ENCODE measurements at regions not wholly inside any gene's neighbourhood (a gene's known extent, or its start where the extent isn't known, plus 50 kb on each side); places are given as distances from the start of the nearest gene placed in this dataset.

DNA sequence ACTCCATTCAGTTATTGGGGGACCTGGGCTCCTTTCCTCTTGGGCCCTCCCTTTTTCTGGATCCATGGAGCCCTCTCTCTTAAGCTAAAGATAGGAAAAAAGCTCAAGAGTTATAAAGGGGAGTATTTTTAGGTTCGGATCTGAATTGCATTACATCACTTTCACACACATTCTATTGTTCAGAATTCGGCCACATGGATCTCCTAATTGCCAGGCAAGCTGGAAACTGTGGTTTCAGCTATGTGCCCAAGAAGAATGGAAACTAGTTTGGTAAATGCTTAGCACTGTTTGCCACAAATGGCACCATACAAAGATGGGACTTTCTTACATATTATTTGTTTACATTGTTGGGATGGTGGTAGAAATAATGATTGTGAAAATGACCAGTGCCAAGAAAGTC, 145.6 kb downstream of the LRIG3 start:
- no peak overlapping the region for H3K4me3 ChIP-seq (ENCODE audit: low read depth, low read length)

GRCh38 chr12:58775396-58775795, 144.9 kb downstream of the LRIG3 start:
- TF ChIP-seq CTCF (conservative IDR thresholded peaks at IDR 0.05; ENCODE audit: low read depth, low read length): no peak
- no peak for DNase-seq (ENCODE audit: low read depth)
- H3K4me3 ChIP-seq (ENCODE audit: low read depth, low read length): no peak overlapping the region

More for the DNA sequence above, 145.6 kb downstream of the LRIG3 start:
- no peak for DNase-seq (ENCODE audit: low read depth)
- no peak for TF ChIP-seq CTCF (conservative IDR thresholded peaks at IDR 0.05; ENCODE audit: low read depth, low read length)

DNA sequence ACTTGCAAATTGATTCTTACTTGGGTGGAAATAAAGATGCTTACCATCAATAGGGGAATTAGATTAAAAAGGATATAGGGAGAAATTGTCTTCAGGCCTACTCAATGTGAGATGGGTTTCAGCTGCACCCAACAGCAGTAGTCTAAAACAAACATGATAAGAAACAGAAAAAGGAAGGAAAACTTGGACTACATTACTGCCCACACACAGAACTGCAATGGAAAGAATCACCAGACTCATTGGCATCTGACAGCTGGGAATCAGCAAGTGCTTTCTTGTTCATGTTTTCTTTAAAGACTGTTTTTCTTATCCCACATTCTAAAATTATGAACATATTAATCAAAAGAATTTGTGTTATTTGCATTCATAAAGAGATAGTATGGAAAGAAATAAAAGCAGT, 144.2 kb downstream of the LRIG3 start:
- no peak for DNase-seq (ENCODE audit: low read depth)
- TF ChIP-seq CTCF (conservative IDR thresholded peaks at IDR 0.05; ENCODE audit: low read depth, low read length): no peak
- H3K4me3 ChIP-seq (ENCODE audit: low read depth, low read length): no peak overlapping the region

DNA sequence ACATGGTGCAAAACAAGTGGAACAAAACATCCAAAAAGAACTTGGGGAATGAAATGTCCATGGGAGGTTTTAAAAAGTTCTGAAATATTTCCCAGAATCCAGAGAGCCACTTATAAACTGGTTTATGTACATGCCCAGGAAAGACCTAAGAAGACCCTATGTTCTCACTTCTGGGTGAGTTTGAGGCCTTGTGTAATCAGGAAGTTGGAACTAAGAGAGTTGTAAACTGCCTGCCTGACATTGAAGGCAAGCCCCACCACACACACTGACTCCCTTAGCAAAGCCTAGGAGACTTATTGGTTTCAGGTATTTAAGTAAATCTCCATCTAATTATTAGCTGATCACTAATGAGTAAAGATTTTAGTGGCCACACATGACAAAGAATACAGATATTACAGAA, 142.5 kb downstream of the LRIG3 start:
- DNase-seq (ENCODE audit: low read depth): peak; percentile 59
- TF ChIP-seq CTCF (conservative IDR thresholded peaks at IDR 0.05; ENCODE audit: low read depth, low read length): no peak
- H3K4me3 ChIP-seq (ENCODE audit: low read depth, low read length): no peak overlapping the region

DNA sequence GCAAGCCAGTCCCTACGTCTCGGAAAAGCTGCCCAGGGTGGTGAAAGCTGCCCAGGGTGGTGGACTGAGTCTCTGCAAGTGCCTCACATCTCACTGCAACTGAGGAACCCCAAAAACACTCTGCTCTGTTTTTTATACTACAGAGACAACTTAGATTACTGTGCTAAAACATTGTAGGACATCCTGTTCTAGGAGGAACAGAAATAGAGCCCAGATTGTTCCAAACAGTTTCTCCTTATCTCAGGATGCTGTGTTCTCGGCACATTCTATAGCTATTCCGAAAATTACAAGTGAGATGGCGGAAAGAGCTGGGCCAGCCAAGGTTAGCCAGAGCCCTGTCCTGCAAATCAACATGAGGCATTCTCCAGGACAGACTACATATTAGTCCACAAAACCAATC, 138.7 kb downstream of the LRIG3 start:
- no peak for TF ChIP-seq CTCF (conservative IDR thresholded peaks at IDR 0.05; ENCODE audit: low read depth, low read length)
- no peak for DNase-seq (ENCODE audit: low read depth)
- no peak overlapping the region for H3K4me3 ChIP-seq (ENCODE audit: low read depth, low read length)

GRCh38 chr12:58787021-58787760, 133.1 kb downstream of the LRIG3 start:
- DNase-seq (ENCODE audit: low read depth): peak; percentile 27
- no peak overlapping the region for H3K4me3 ChIP-seq (ENCODE audit: low read depth, low read length)
- TF ChIP-seq CTCF (conservative IDR thresholded peaks at IDR 0.05; ENCODE audit: low read depth, low read length): no peak

DNA sequence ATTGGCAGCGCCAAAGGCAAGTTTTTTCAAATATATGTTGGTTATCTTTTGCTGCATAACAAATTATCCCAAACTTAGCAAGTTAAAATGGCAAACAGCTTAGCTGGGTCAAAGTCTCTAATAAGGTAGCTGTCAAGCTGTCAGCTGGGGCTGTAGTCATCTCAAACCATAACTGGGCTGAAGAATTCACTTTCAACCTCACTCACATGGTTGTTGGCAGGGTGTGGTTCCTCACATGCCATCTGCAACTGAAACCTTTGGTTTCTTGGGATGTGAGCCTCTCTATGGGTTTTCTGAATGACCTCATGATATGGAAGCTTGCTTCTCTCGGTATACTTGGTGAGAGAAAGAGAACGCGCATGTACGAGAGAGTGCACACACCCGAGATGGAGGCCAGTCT, 125.4 kb downstream of the LRIG3 start:
- DNase-seq (ENCODE audit: low read depth): no peak
- TF ChIP-seq CTCF (conservative IDR thresholded peaks at IDR 0.05; ENCODE audit: low read depth, low read length): no peak
- H3K4me3 ChIP-seq (ENCODE audit: low read depth, low read length): no peak overlapping the region
